ENCODE measurements at regions not wholly inside any gene's neighbourhood (a gene's known extent, or its start where the extent isn't known, plus 50 kb on each side); places are given as distances from the start of the nearest gene placed in this dataset.
A peak's percentile ranks its signal among the peaks of the same experiment; 100 is the strongest.

GRCh38 chr5:4150067-4150466 is 554.4 kb downstream of the IRX1 start:
- Histone ChIP-seq H3K27ac (ENCODE audit: low read depth) (no peak overlapping the region), H2AFZ (peak overlapping the region; percentile 9; the same call in 1 of the 2 replicates), H3K79me2 (replicated peaks; ENCODE audit: insufficient read depth) (no peaks in the 10 kb centered on the region), H4K20me1 (replicated peaks; ENCODE audit: insufficient read depth) (no peaks in the 10 kb centered on the region), H3K36me3 (ENCODE audit: insufficient read depth) (no peaks in the 10 kb centered on the region), H3F3A (replicated peaks; ENCODE audit: low read depth) (no peaks in the 10 kb centered on the region), H3K9me2 (ENCODE audit: insufficient read depth) (peaks cover 9% of the 10 kb centered on the region; the same call in 1 of the 2 replicates), H3K4me3 (no peak overlapping the region), H3K4me2 (no peak overlapping the region), H3K4me1 (ENCODE audit: insufficient read depth) (no peaks in the 10 kb centered on the region), H3K27me3 (ENCODE audit: insufficient read depth) (no peaks in the 10 kb centered on the region)
- Mint-ChIP-seq H3K36me3 (ENCODE audit: low read depth) (no peaks in the 10 kb centered on the region), H3K27me3 (ENCODE audit: insufficient read depth, low read depth, poor library complexity) (no peaks in the 10 kb centered on the region), H3K4me3 (no peak overlapping the region), H3K27ac (no peak overlapping the region), H3K9me3 (no peaks in the 10 kb centered on the region), H3K4me1 (no peaks in the 10 kb centered on the region)
- DNase-seq (ENCODE audit: low spot score) = no peak
- TF ChIP-seq ETS1 (IDR thresholded peaks at IDR 0.05) = no peak
- TF ChIP-seq POLR2AphosphoS5 (IDR thresholded peaks at IDR 0.05; ENCODE audit: low read depth) = no peak
- TF ChIP-seq EZH2phosphoT487 (IDR thresholded peaks at IDR 0.05; ENCODE audit: unreplicated experiment) = no peak
- no peak for TF ChIP-seq CREB1 (CRISPR knock-in tag; IDR thresholded peaks at IDR 0.05; ENCODE audit: low read depth)
- TF ChIP-seq JUNB (IDR thresholded peaks at IDR 0.05; ENCODE audit: unreplicated experiment) = no peak
- TF ChIP-seq CTCF (conservative IDR thresholded peaks at IDR 0.05; ENCODE audit: low read depth in 2 of 2) = no peak
- no peak for TF ChIP-seq STAT1 (IDR thresholded peaks at IDR 0.05; ENCODE audit: unreplicated experiment)
- TF ChIP-seq NANOG (IDR thresholded peaks at IDR 0.05; ENCODE audit: borderline replicate concordance) = no peak
- TF ChIP-seq ZNF331 (CRISPR knock-in tag; IDR thresholded peaks at IDR 0.05; ENCODE audit: low read depth) = no peak
- TF ChIP-seq ZNF114 (CRISPR knock-in tag; IDR thresholded peaks at IDR 0.05) = no peak
- no peak for TF ChIP-seq EZH2 (IDR thresholded peaks at IDR 0.05; ENCODE audit: low read depth, unreplicated experiment)
- TF ChIP-seq ZNF462 (CRISPR knock-in tag; IDR thresholded peaks at IDR 0.05) = no peak
- no peak for TF ChIP-seq REST (IDR thresholded peaks at IDR 0.05; ENCODE audit: unreplicated experiment)
- no peak for ATAC-seq

Measured in GM23338 (cell line).